Stomach smooth muscle (tissue), 2 donors: ENCODE measurements at regions not wholly inside any gene's neighbourhood (a gene's known extent, or its start where the extent isn't known, plus 50 kb on each side); places are given as distances from the start of the nearest gene placed in this dataset.

Source experiments
- H3K27ac ChIP-seq: one replicate; pipeline ENCODE4 v1.7.0; 2013; ENCODE audit warnings: mild to moderate bottlenecking, low read length, inconsistent platforms
- H3K27me3 ChIP-seq, 2 donors: one replicate each; pipeline ENCODE4 v1.7.0; 2013; ENCODE audit warnings: low read length in 2 of 2; ENCODE audit not compliant: insufficient read depth in 2 of 2, control insufficient read depth in 1 of 2
- H3K36me3 ChIP-seq, 2 donors: one replicate each; pipeline ENCODE4 v1.7.0; 2013; ENCODE audit warnings: low read length in 2 of 2; ENCODE audit not compliant: control insufficient read depth in 2 of 2, insufficient read depth in 2 of 2
- H3K4me1 ChIP-seq: one replicate; pipeline ENCODE4 v1.7.0; 2013; ENCODE audit warnings: low read length; ENCODE audit not compliant: control insufficient read depth, insufficient read depth
- H3K4me3 ChIP-seq, 2 donors: one replicate each; pipeline ENCODE4 v1.7.0; 2013; ENCODE audit warnings: low read length in 2 of 2
- H3K9ac ChIP-seq, 2 donors: one replicate each; pipeline ENCODE4 v1.7.0; 2013; ENCODE audit warnings: low read length in 2 of 2, mild to moderate bottlenecking in 1 of 2
- H3K9me3 ChIP-seq, 2 donors: one replicate each; pipeline ENCODE4 v1.7.0; 2013; ENCODE audit warnings: low read length in 2 of 2; ENCODE audit not compliant: control insufficient read depth in 2 of 2
- donor health status: healthy.
- donor health status: Pancreatic carcinoma.

GRCh38 chr13:87868731-87869130, 197.6 kb downstream of the SLITRK5 start:
- Histone ChIP-seq H3K27me3 (no peaks in the 10 kb centered on the region), H3K9ac (no peak overlapping the region), H3K4me1 (no peaks in the 10 kb centered on the region), H3K9me3 (no peaks in the 10 kb centered on the region), H3K36me3 (no peaks in the 10 kb centered on the region), H3K27ac (no peak overlapping the region), H3K4me3 (no peak overlapping the region)

DNA sequence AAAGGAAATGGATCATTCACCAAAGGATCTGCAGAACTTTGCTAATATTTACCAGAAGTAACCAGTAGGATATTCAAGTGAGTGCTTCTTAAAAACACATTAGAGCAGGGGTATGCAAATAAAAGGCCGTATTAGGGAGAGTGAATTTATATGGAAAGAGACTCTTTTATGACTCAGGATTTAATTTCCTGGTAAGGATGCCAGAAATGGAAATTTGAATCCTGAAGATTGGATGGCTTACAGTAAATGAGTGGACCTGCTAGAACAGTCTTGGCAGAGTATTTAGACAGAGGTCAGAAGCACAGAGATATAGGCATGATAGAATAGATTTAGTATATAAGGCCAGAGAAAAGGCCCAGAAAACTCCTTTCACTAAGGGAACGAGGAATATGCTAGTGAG, 201.6 kb downstream of the SLITRK5 start:
- Histone ChIP-seq H3K36me3 (no peaks in the 10 kb centered on the region), H3K9ac (no peak overlapping the region), H3K9me3 (no peaks in the 10 kb centered on the region), H3K4me1 (no peaks in the 10 kb centered on the region), H3K27ac (no peak overlapping the region), H3K4me3 (no peak overlapping the region), H3K27me3 (no peaks in the 10 kb centered on the region)

DNA sequence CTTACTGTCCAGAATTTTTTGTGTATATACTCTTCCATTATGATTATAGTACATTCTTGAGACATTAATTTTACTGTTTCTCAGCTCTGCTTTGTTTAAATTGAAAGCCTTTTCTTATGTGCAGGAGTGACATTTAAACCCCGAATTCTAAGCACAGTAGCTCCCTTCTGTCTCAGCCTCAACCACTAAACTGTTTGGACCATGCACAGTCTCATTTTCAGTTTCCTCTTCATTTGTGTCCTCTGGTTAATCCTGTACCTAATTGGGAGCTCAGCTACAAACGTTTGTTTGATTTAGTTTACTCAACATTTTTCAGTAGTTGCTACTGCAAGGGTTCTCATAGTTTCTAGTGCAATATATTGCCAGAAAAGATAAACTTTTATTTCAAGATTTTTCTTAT, 206.3 kb downstream of the SLITRK5 start:
- Histone ChIP-seq H3K4me1 (no peaks in the 10 kb centered on the region), H3K9ac (no peak overlapping the region), H3K9me3 (no peaks in the 10 kb centered on the region), H3K27me3 (no peaks in the 10 kb centered on the region), H3K36me3 (no peaks in the 10 kb centered on the region), H3K27ac (no peak overlapping the region), H3K4me3 (no peak overlapping the region)

- Histone ChIP-seq H3K27me3 (no peaks in the 10 kb centered on the region), H3K9me3 (no peaks in the 10 kb centered on the region), H3K4me1 (no peaks in the 10 kb centered on the region), H3K36me3 (no peaks in the 10 kb centered on the region), H3K27ac (no peak overlapping the region), H3K9ac (no peak overlapping the region), H3K4me3 (no peak overlapping the region)
Observed at GRCh38 chr13:87878706-87879105, 207.5 kb downstream of the SLITRK5 start.

- H3K36me3 ChIP-seq: no peaks in the 10 kb centered on the region
- H3K4me1 ChIP-seq: no peaks in the 10 kb centered on the region
- H3K27ac ChIP-seq: no peak overlapping the region
- no peaks in the 10 kb centered on the region for H3K9me3 ChIP-seq
- no peaks in the 10 kb centered on the region for H3K27me3 ChIP-seq
- H3K9ac ChIP-seq: no peak overlapping the region
- no peak overlapping the region for H3K4me3 ChIP-seq
Observed at GRCh38 chr13:87884884-87885283, 213.7 kb downstream of the SLITRK5 start.

- H3K9ac ChIP-seq: no peak overlapping the region
- no peaks in the 10 kb centered on the region for H3K27me3 ChIP-seq
- H3K36me3 ChIP-seq: no peaks in the 10 kb centered on the region
- no peak overlapping the region for H3K27ac ChIP-seq
- no peaks in the 10 kb centered on the region for H3K4me1 ChIP-seq
- no peaks in the 10 kb centered on the region for H3K9me3 ChIP-seq
- H3K4me3 ChIP-seq: no peak overlapping the region
Observed at GRCh38 chr13:87887459-87888123, 216.4 kb downstream of the SLITRK5 start.

DNA sequence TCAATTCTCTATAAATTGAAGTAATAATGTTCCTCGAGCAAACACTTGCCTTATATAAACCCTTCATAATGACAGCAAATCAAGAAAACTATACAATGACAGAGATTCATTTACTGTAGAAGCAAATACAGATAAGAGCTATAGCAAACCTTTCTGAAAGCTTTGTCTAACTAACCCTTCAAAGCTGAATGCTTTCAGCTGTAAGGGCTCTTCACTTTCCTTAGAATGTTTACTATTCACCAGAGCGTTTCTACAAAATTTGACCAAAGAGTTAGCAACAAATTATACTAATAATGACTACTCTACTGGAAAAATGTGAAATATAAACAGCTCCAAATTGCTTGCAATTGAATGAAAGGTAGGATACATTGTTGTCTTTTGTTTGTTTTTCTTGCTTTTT, 218.1 kb downstream of the SLITRK5 start:
- Histone ChIP-seq H3K36me3 (no peaks in the 10 kb centered on the region), H3K4me3 (no peak overlapping the region), H3K4me1 (no peaks in the 10 kb centered on the region), H3K27me3 (no peaks in the 10 kb centered on the region), H3K27ac (no peak overlapping the region), H3K9ac (no peak overlapping the region), H3K9me3 (no peaks in the 10 kb centered on the region)

GRCh38 chr13:87893186-87893585, 222.0 kb downstream of the SLITRK5 start:
- no peak overlapping the region for H3K4me3 ChIP-seq
- H3K27ac ChIP-seq: no peak overlapping the region
- H3K9ac ChIP-seq: no peak overlapping the region
- no peaks in the 10 kb centered on the region for H3K36me3 ChIP-seq
- H3K4me1 ChIP-seq: no peaks in the 10 kb centered on the region
- H3K27me3 ChIP-seq: no peaks in the 10 kb centered on the region
- H3K9me3 ChIP-seq: no peaks in the 10 kb centered on the region

DNA sequence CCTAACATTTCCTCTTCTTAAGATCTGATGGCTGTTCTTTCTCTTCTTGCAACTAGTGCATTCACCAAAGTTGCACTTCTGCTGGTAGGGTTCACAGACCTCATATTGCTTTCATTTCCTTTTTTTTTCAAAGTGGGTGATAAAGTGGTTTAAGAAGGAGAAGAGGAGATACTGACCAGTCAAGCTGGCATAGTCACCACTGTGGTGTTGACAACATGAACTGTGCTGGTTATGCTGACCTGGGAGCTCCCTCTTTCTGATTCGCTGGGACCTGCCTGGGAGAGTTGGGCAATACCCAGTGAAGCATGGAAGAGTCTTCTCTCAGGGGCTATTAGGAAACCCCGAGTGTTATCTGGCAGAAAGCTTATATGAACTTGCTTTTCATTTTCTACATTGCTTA, 222.9 kb downstream of the SLITRK5 start:
- no peak overlapping the region for H3K9ac ChIP-seq
- no peak overlapping the region for H3K27ac ChIP-seq
- no peaks in the 10 kb centered on the region for H3K27me3 ChIP-seq
- H3K4me1 ChIP-seq: no peaks in the 10 kb centered on the region
- H3K36me3 ChIP-seq: no peaks in the 10 kb centered on the region
- H3K9me3 ChIP-seq: no peaks in the 10 kb centered on the region
- H3K4me3 ChIP-seq: no peak overlapping the region

DNA sequence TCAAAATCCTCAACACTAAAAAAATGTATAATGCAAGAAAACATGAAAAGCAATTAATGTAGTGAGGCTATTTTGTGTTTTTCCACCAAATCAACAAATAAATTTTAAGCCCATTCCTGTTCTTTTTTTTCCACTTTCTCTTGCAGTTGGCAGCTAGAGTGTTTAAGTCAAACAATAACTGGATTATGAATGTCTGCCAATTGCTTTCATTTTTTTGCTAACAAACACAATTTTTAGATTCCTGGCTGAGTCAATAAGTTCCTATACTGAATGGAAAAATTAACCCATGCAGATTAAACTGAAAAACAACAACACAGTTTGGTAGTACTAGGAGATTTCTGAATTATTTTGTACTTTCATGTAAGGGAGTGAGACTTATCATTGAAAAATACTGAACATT, 232.4 kb downstream of the SLITRK5 start:
- no peak overlapping the region for H3K4me3 ChIP-seq
- no peaks in the 10 kb centered on the region for H3K9me3 ChIP-seq
- H3K4me1 ChIP-seq: no peaks in the 10 kb centered on the region
- H3K36me3 ChIP-seq: no peaks in the 10 kb centered on the region
- no peak overlapping the region for H3K9ac ChIP-seq
- no peaks in the 10 kb centered on the region for H3K27me3 ChIP-seq
- H3K27ac ChIP-seq: no peak overlapping the region

GRCh38 chr13:87906411-87906810, 235.2 kb downstream of the SLITRK5 start:
- H3K27ac ChIP-seq: no peak overlapping the region
- H3K9ac ChIP-seq: no peak overlapping the region
- H3K4me1 ChIP-seq: no peaks in the 10 kb centered on the region
- no peaks in the 10 kb centered on the region for H3K27me3 ChIP-seq
- no peaks in the 10 kb centered on the region for H3K9me3 ChIP-seq
- no peaks in the 10 kb centered on the region for H3K36me3 ChIP-seq
- no peak overlapping the region for H3K4me3 ChIP-seq
